Loucy (cell line): ENCODE measurements at regions not wholly inside any gene's neighbourhood (a gene's known extent, or its start where the extent isn't known, plus 50 kb on each side); places are given as distances from the start of the nearest gene placed in this dataset.
"Not testable (repeated sequence)": the region's sequence is repeated elsewhere in the genome, so short reads cannot be mapped to it uniquely, and the experiment has no call there.

Source experiments
- H2AFZ ChIP-seq: fragments of 200-600 bp; sonication (generic); 2 replicates; pipeline ENCODE4 v1.6.0; 2016; ENCODE audit warnings: antibody characterized with exemption, mild to moderate bottlenecking, low read length, moderate library complexity
- H3F3A ChIP-seq: fragments of 200-600 bp; 2 replicates; pipeline ENCODE4 v1.6.0; 2016; ENCODE audit warnings: antibody characterized with exemption, low read depth, mild to moderate bottlenecking
- H3K27me3 ChIP-seq: fragments of 200-600 bp; sonication (generic); 2 replicates; pipeline ENCODE4 v1.6.1; 2014; ENCODE audit warnings: low read length, mild to moderate bottlenecking; ENCODE audit not compliant: insufficient read depth, poor library complexity, severe bottlenecking
- H3K36me3 ChIP-seq: fragments of 200-600 bp; sonication (generic); 2 replicates; pipeline ENCODE4 v1.6.1; 2016; ENCODE audit warnings: low read length; ENCODE audit not compliant: insufficient read depth
- H3K4me1 ChIP-seq: fragments of 200-600 bp; sonication (generic); 2 replicates; pipeline ENCODE4 v1.5.1; 2014; ENCODE audit warnings: low read length, mild to moderate bottlenecking; ENCODE audit not compliant: insufficient read depth, poor library complexity, severe bottlenecking
- H3K4me2 ChIP-seq: fragments of 200-600 bp; sonication (generic); 2 replicates; pipeline ENCODE4 v1.6.0; 2014; ENCODE audit warnings: antibody characterized with exemption, low read length, low read depth, mild to moderate bottlenecking; ENCODE audit not compliant: poor library complexity, severe bottlenecking
- H3K4me3 ChIP-seq: fragments of 200-600 bp; sonication (generic); 2 replicates; pipeline ENCODE4 v1.5.1; 2014; ENCODE audit warnings: low read length, mild to moderate bottlenecking, mixed read lengths; ENCODE audit not compliant: poor library complexity, severe bottlenecking
- H3K79me2 ChIP-seq: fragments of 200-600 bp; sonication (generic); 2 replicates; pipeline ENCODE4 v1.6.1; 2014; ENCODE audit warnings: low read length; ENCODE audit not compliant: insufficient read depth
- H3K9ac ChIP-seq: fragments of 200-600 bp; sonication (generic); 2 replicates; pipeline ENCODE4 v1.6.0; 2014; ENCODE audit warnings: mild to moderate bottlenecking, low read depth, low read length, moderate library complexity; ENCODE audit not compliant: poor library complexity, severe bottlenecking
- H3K9me2 ChIP-seq: fragments of 200-600 bp; sonication (generic); replicated peaks from 2 replicates; pipeline ENCODE4 v1.6.1; 2016; ENCODE audit warnings: low read depth, low read length, mixed read lengths
- H3K9me3 ChIP-seq: fragments of 200-600 bp; sonication (generic); 2 replicates; pipeline ENCODE4 v1.6.1; 2014; ENCODE audit warnings: mild to moderate bottlenecking, antibody characterized with exemption, low read length, low read depth; ENCODE audit not compliant: insufficient read depth
- H4K20me1 ChIP-seq: fragments of 200-600 bp; sonication (generic); 2 replicates; pipeline ENCODE4 v1.6.0; 2014; ENCODE audit warnings: antibody characterized with exemption, low read length, mild to moderate bottlenecking; ENCODE audit not compliant: insufficient read depth, poor library complexity, severe bottlenecking
- CTCF ChIP-seq: fragments of 200-600 bp; sonication (generic); conservative IDR thresholded peaks from 2 replicates; pipeline ENCODE4 v1.5.1; 2014; ENCODE audit warnings: mild to moderate bottlenecking, antibody characterized with exemption, low read length
- EZH2phosphoT487 ChIP-seq: fragments of 200-600 bp; IDR thresholded peaks from 2 replicates; pipeline ENCODE4 v1.6.1; 2018; ENCODE audit warnings: antibody characterized with exemption, mild to moderate bottlenecking, moderate library complexity, borderline replicate concordance

GRCh38 chr20:17823409-17824144, 123.8 kb downstream of the BANF2 start:
- Histone ChIP-seq H3K4me1 (no peaks in the 10 kb centered on the region), H3K9me2 (no peaks in the 10 kb centered on the region), H3K9ac (no peak overlapping the region), H3K9me3 (no peaks in the 10 kb centered on the region), H3K36me3 (no peaks in the 10 kb centered on the region), H2AFZ (no peak overlapping the region), H3K79me2 (no peaks in the 10 kb centered on the region), H3K4me3 (no peak overlapping the region), H3K27me3 (no peaks in the 10 kb centered on the region), H3K4me2 (no peak overlapping the region), H4K20me1 (no peaks in the 10 kb centered on the region), H3F3A (no peaks in the 10 kb centered on the region)
- no peak for TF ChIP-seq EZH2phosphoT487

- H3K4me2 ChIP-seq, result no peak overlapping the region
- no peaks in the 10 kb centered on the region for H3K79me2 ChIP-seq
- no peak overlapping the region for H3K4me3 ChIP-seq
- no peaks in the 10 kb centered on the region for H4K20me1 ChIP-seq
- no peaks in the 10 kb centered on the region for H3K9me2 ChIP-seq
- no peaks in the 10 kb centered on the region for H3K9me3 ChIP-seq
- H3F3A ChIP-seq, result no peaks in the 10 kb centered on the region
- H3K36me3 ChIP-seq, result no peaks in the 10 kb centered on the region
- no peak overlapping the region for H2AFZ ChIP-seq
- TF ChIP-seq CTCF, result no peak
- no peak for TF ChIP-seq EZH2phosphoT487
- H3K4me1 ChIP-seq, result no peaks in the 10 kb centered on the region
- no peaks in the 10 kb centered on the region for H3K27me3 ChIP-seq
- H3K9ac ChIP-seq, result no peak overlapping the region
Observed at GRCh38 chr20:17822540-17823408, 123.0 kb downstream of the BANF2 start.

- Histone ChIP-seq H3K9ac (no peak overlapping the region), H3K36me3 (no peaks in the 10 kb centered on the region), H3F3A (no peaks in the 10 kb centered on the region), H3K4me3 (no peak overlapping the region), H3K9me3 (no peaks in the 10 kb centered on the region), H3K4me2 (no peak overlapping the region), H3K9me2 (no peaks in the 10 kb centered on the region), H4K20me1 (no peaks in the 10 kb centered on the region), H2AFZ (no peak overlapping the region), H3K79me2 (no peaks in the 10 kb centered on the region), H3K4me1 (no peaks in the 10 kb centered on the region), H3K27me3 (no peaks in the 10 kb centered on the region)
- TF ChIP-seq CTCF (no peak), EZH2phosphoT487 (no peak)
Observed at GRCh38 chr20:17822039-17822438, 122.3 kb downstream of the BANF2 start.

GRCh38 chr20:17821606-17822005, 121.8 kb downstream of the BANF2 start:
- not testable (repeated sequence) for H3K4me1 ChIP-seq, H3F3A ChIP-seq, H3K9me2 ChIP-seq, H4K20me1 ChIP-seq, H3K27me3 ChIP-seq, H2AFZ ChIP-seq, H3K9me3 ChIP-seq, H3K4me3 ChIP-seq, H3K36me3 ChIP-seq, H3K9ac ChIP-seq, H3K79me2 ChIP-seq, H3K4me2 ChIP-seq
